ENCODE measurements at regions not wholly inside any gene's neighbourhood (a gene's known extent, or its start where the extent isn't known, plus 50 kb on each side); places are given as distances from the start of the nearest gene placed in this dataset.

- no peak overlapping the region for H3K4me3 Mint-ChIP-seq
- no peaks in the 10 kb centered on the region for H3K4me1 Mint-ChIP-seq
- ATAC-seq (ENCODE audit: low read depth in 2 of 2) (no peak), DNase-seq (no peak)
- H3K9me3 Mint-ChIP-seq = no peaks in the 10 kb centered on the region
- H3K36me3 Mint-ChIP-seq = no peaks in the 10 kb centered on the region
- no peaks in the 10 kb centered on the region for H3K27me3 Mint-ChIP-seq
- no peak overlapping the region for H3K4me3 ChIP-seq (ENCODE audit: low read depth, low read length)
- H3K4me1 ChIP-seq (ENCODE audit: control insufficient read depth, insufficient read depth, low read length, poor library complexity, severe bottlenecking) = no peaks in the 10 kb centered on the region
- H3K9me3 ChIP-seq (ENCODE audit: control insufficient read depth in 2 of 2, low read length in 2 of 2) = no peaks in the 10 kb centered on the region
- no peak overlapping the region for H3K27ac Mint-ChIP-seq
- H3K36me3 ChIP-seq (ENCODE audit: control insufficient read depth, insufficient read depth, low read length) = no peaks in the 10 kb centered on the region
- no peak overlapping the region for H3K27ac ChIP-seq (ENCODE audit: insufficient read depth, low read length, poor library complexity, severe bottlenecking)
- no peaks in the 10 kb centered on the region for H3K27me3 ChIP-seq (ENCODE audit: control insufficient read depth, insufficient read depth, low read length)
These were observed 101.4 kb downstream of the RBFOX3 start for GRCh38 chr17:79509490-79509889.

DNA sequence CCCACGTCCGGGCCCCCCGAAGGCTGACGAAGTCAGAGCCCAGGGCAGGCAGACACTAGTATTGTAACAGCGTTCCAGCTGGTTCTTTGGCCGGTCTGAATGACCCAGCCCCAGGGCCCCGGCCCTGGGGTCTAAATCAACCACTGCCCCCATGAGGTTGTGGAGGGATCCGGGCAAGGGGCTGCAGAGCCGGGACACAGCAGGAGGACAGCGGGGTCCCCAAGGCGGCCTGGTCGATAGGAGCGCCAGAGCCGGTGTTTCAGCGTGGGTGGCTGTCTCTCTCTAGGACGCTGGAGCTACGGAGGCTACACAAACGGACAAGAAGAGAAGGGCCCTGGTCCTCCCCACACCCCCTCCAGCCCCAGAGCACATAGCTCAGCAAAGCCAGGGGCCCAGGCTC is 101.8 kb downstream of the RBFOX3 start:
- H3K36me3 ChIP-seq (ENCODE audit: control insufficient read depth, insufficient read depth, low read length) = no peaks in the 10 kb centered on the region
- H3K9me3 ChIP-seq (ENCODE audit: control insufficient read depth in 2 of 2, low read length in 2 of 2) = no peaks in the 10 kb centered on the region
- no peak overlapping the region for H3K27ac ChIP-seq (ENCODE audit: insufficient read depth, low read length, poor library complexity, severe bottlenecking)
- Mint-ChIP-seq H3K27ac (no peak overlapping the region), H3K4me3 (no peak overlapping the region), H3K9me3 (no peaks in the 10 kb centered on the region), H3K4me1 (no peaks in the 10 kb centered on the region), H3K27me3 (no peaks in the 10 kb centered on the region), H3K36me3 (no peaks in the 10 kb centered on the region)
- no peaks in the 10 kb centered on the region for H3K4me1 ChIP-seq (ENCODE audit: control insufficient read depth, insufficient read depth, low read length, poor library complexity, severe bottlenecking)
- no peak overlapping the region for H3K4me3 ChIP-seq (ENCODE audit: low read depth, low read length)
- H3K27me3 ChIP-seq (ENCODE audit: control insufficient read depth, insufficient read depth, low read length) = no peaks in the 10 kb centered on the region
- ATAC-seq (ENCODE audit: low read depth in 2 of 2) (no peak), DNase-seq (no peak)

DNA sequence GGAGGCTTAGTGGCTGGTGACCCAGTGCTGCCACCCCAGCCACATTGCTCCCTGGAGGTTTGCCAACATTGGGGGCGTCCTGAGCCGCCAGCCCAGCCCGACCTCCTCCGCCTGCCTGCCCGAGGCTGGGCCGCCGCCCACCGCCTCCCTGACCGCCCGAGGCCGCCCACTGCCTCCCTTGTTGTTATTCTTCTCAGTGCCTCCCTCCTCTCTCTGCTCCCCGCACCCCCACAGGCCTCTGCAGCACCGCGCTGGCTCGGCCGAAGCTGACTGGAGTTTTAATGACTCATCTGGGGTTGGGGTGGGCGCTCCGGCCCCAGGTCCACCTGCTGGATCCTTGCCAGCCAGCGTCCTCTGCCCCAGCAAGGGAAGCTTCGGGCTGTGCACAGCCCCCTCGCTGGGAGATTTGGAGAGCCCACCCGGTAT is 102.5 kb downstream of the RBFOX3 start:
- H3K9me3 Mint-ChIP-seq = no peaks in the 10 kb centered on the region
- no peaks in the 10 kb centered on the region for H3K4me1 Mint-ChIP-seq
- Histone ChIP-seq H3K27me3 (ENCODE audit: control insufficient read depth, insufficient read depth, low read length) (no peaks in the 10 kb centered on the region), H3K4me3 (ENCODE audit: low read depth, low read length) (no peak overlapping the region), H3K9me3 (ENCODE audit: control insufficient read depth in 2 of 2, low read length in 2 of 2) (no peaks in the 10 kb centered on the region), H3K4me1 (ENCODE audit: control insufficient read depth, insufficient read depth, low read length, poor library complexity, severe bottlenecking) (no peaks in the 10 kb centered on the region), H3K27ac (ENCODE audit: insufficient read depth, low read length, poor library complexity, severe bottlenecking) (no peak overlapping the region), H3K36me3 (ENCODE audit: control insufficient read depth, insufficient read depth, low read length) (no peaks in the 10 kb centered on the region)
- no peak overlapping the region for H3K4me3 Mint-ChIP-seq
- no peaks in the 10 kb centered on the region for H3K36me3 Mint-ChIP-seq
- DNase-seq = no peak
- no peak for ATAC-seq (ENCODE audit: low read depth in 2 of 2)
- H3K27ac Mint-ChIP-seq = no peak overlapping the region
- H3K27me3 Mint-ChIP-seq = no peaks in the 10 kb centered on the region

DNA sequence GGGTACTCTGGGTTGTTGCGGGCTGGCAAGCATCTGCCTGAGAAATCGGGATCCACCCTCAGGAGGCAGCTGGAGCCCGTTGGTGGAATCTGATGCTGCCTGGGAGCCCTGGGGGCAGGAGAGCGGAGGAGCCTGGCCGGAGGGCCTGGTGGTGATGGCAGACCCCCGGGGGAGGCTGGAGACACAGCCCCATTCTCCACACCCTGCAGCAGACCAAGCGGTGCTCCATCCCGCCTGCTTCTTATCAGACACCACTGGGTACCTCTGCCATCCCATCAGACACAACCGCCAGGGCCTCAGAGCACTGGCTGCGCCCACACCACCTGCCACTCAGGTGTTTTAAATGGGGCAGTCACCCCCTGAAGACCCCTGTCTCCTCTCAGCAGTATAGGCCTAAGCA is 103.9 kb downstream of the RBFOX3 start:
- Histone ChIP-seq H3K36me3 (ENCODE audit: control insufficient read depth, insufficient read depth, low read length) (no peaks in the 10 kb centered on the region), H3K4me3 (ENCODE audit: low read depth, low read length) (no peak overlapping the region), H3K27ac (ENCODE audit: insufficient read depth, low read length, poor library complexity, severe bottlenecking) (no peak overlapping the region), H3K9me3 (ENCODE audit: control insufficient read depth in 2 of 2, low read length in 2 of 2) (no peaks in the 10 kb centered on the region), H3K27me3 (ENCODE audit: control insufficient read depth, insufficient read depth, low read length) (no peaks in the 10 kb centered on the region), H3K4me1 (ENCODE audit: control insufficient read depth, insufficient read depth, low read length, poor library complexity, severe bottlenecking) (no peaks in the 10 kb centered on the region)
- H3K9me3 Mint-ChIP-seq = no peaks in the 10 kb centered on the region
- H3K36me3 Mint-ChIP-seq = no peaks in the 10 kb centered on the region
- no peak overlapping the region for H3K27ac Mint-ChIP-seq
- no peaks in the 10 kb centered on the region for H3K27me3 Mint-ChIP-seq
- no peak overlapping the region for H3K4me3 Mint-ChIP-seq
- DNase-seq (no peak), ATAC-seq (ENCODE audit: low read depth in 2 of 2) (no peak)
- H3K4me1 Mint-ChIP-seq = no peaks in the 10 kb centered on the region

DNA sequence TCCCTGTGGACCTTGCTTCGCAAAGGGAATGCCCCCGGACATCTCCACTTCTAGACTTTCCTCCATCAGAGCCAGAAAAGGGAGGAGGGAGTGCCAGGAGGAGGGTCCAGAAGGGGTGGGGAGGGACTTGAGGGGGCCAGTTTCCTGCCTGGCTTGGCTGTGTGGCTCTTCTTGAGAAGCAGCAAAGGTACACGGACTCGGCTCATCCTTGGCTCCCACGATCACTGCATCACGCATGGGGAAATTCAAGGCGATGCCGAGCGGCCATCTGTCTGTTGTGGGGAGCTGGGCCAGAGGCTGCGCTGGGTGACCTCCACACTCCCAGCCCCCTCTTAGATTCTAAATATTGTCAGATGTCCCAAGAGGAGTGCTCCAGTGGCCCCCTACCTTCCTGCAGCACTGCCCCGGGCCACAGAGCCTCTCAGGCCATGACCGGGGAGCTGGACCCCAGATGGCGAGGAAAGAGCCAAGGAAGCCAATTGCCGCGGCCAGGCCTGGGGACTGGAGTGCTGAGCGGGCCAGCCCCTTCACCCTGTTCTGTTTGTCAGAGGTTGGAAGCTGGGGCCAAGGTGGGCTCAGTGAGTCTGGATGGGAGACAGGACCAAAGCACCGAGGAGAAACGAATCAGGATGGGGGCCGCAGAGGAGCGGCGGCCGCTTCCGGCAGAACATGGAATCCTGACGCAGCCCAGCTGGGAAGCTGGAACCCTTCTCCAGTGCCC is 104.5 kb downstream of the RBFOX3 start:
- H3K9me3 ChIP-seq (ENCODE audit: control insufficient read depth in 2 of 2, low read length in 2 of 2) = no peaks in the 10 kb centered on the region
- Mint-ChIP-seq H3K4me1 (no peaks in the 10 kb centered on the region), H3K36me3 (no peaks in the 10 kb centered on the region), H3K9me3 (no peaks in the 10 kb centered on the region), H3K4me3 (no peak overlapping the region), H3K27me3 (no peaks in the 10 kb centered on the region), H3K27ac (no peak overlapping the region)
- H3K27ac ChIP-seq (ENCODE audit: insufficient read depth, low read length, poor library complexity, severe bottlenecking) = no peak overlapping the region
- H3K4me3 ChIP-seq (ENCODE audit: low read depth, low read length) = no peak overlapping the region
- no peaks in the 10 kb centered on the region for H3K4me1 ChIP-seq (ENCODE audit: control insufficient read depth, insufficient read depth, low read length, poor library complexity, severe bottlenecking)
- H3K27me3 ChIP-seq (ENCODE audit: control insufficient read depth, insufficient read depth, low read length) = no peaks in the 10 kb centered on the region
- ATAC-seq (ENCODE audit: low read depth in 2 of 2) = no peak
- H3K36me3 ChIP-seq (ENCODE audit: control insufficient read depth, insufficient read depth, low read length) = no peaks in the 10 kb centered on the region
- no peak for DNase-seq

- H3K4me1 Mint-ChIP-seq = no peaks in the 10 kb centered on the region
- Histone ChIP-seq H3K9me3 (ENCODE audit: control insufficient read depth in 2 of 2, low read length in 2 of 2) (no peaks in the 10 kb centered on the region), H3K27ac (ENCODE audit: insufficient read depth, low read length, poor library complexity, severe bottlenecking) (no peak overlapping the region), H3K36me3 (ENCODE audit: control insufficient read depth, insufficient read depth, low read length) (no peaks in the 10 kb centered on the region), H3K27me3 (ENCODE audit: control insufficient read depth, insufficient read depth, low read length) (no peaks in the 10 kb centered on the region), H3K4me1 (ENCODE audit: control insufficient read depth, insufficient read depth, low read length, poor library complexity, severe bottlenecking) (no peaks in the 10 kb centered on the region), H3K4me3 (ENCODE audit: low read depth, low read length) (no peak overlapping the region)
- H3K27me3 Mint-ChIP-seq = peaks cover 5% of the 10 kb centered on the region
- no peaks in the 10 kb centered on the region for H3K9me3 Mint-ChIP-seq
- no peaks in the 10 kb centered on the region for H3K36me3 Mint-ChIP-seq
- no peak overlapping the region for H3K27ac Mint-ChIP-seq
- no peak overlapping the region for H3K4me3 Mint-ChIP-seq
- DNase-seq = no peak
- no peak for ATAC-seq (ENCODE audit: low read depth in 2 of 2)
These were observed 105.7 kb downstream of the RBFOX3 start for GRCh38 chr17:79505199-79505598.

DNA sequence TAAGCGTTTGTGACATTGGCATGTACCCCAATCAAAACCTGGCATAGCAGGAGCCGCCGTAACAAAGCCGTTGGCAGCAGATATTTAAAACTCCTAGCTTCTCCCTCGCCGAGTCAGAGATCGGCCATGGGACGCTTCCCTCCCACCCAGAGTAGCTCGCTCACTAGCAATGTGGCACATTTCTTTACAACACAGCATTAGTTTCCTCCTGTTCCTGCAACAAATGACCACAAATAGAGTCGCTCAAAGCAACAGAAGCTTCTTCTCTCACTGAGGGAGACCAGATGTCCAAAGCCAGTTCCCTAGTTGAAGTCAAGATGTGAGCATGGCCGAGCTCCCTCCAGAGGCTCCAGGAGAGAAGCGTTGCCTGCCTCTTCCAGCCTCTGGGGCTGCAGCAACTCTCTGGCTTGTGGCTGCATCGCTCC is 106.7 kb downstream of the RBFOX3 start:
- H3K27ac ChIP-seq (ENCODE audit: insufficient read depth, low read length, poor library complexity, severe bottlenecking) = no peak overlapping the region
- DNase-seq = no peak
- no peak for ATAC-seq (ENCODE audit: low read depth in 2 of 2)
- no peaks in the 10 kb centered on the region for H3K9me3 ChIP-seq (ENCODE audit: control insufficient read depth in 2 of 2, low read length in 2 of 2)
- no peaks in the 10 kb centered on the region for H3K27me3 ChIP-seq (ENCODE audit: control insufficient read depth, insufficient read depth, low read length)
- no peak overlapping the region for H3K4me3 ChIP-seq (ENCODE audit: low read depth, low read length)
- no peaks in the 10 kb centered on the region for H3K36me3 ChIP-seq (ENCODE audit: control insufficient read depth, insufficient read depth, low read length)
- H3K9me3 Mint-ChIP-seq = peaks cover 0 to 1% (median 0%) of the 10 kb centered on the region in 7 donors
- H3K4me1 ChIP-seq (ENCODE audit: control insufficient read depth, insufficient read depth, low read length, poor library complexity, severe bottlenecking) = no peaks in the 10 kb centered on the region
- no peak overlapping the region for H3K27ac Mint-ChIP-seq
- no peaks in the 10 kb centered on the region for H3K36me3 Mint-ChIP-seq
- peaks cover 6% of the 10 kb centered on the region for H3K27me3 Mint-ChIP-seq
- H3K4me3 Mint-ChIP-seq = no peak overlapping the region
- H3K4me1 Mint-ChIP-seq = no peaks in the 10 kb centered on the region

- Mint-ChIP-seq H3K9me3 (peaks cover 0 to 2% (median 0%) of the 10 kb centered on the region in 7 donors), H3K27me3 (peaks cover 6% of the 10 kb centered on the region), H3K36me3 (no peaks in the 10 kb centered on the region), H3K4me3 (no peak overlapping the region), H3K4me1 (no peaks in the 10 kb centered on the region), H3K27ac (no peak overlapping the region)
- Histone ChIP-seq H3K4me1 (ENCODE audit: control insufficient read depth, insufficient read depth, low read length, poor library complexity, severe bottlenecking) (no peaks in the 10 kb centered on the region), H3K27me3 (ENCODE audit: control insufficient read depth, insufficient read depth, low read length) (no peaks in the 10 kb centered on the region), H3K4me3 (ENCODE audit: low read depth, low read length) (no peak overlapping the region), H3K36me3 (ENCODE audit: control insufficient read depth, insufficient read depth, low read length) (no peaks in the 10 kb centered on the region), H3K27ac (ENCODE audit: insufficient read depth, low read length, poor library complexity, severe bottlenecking) (no peak overlapping the region), H3K9me3 (ENCODE audit: control insufficient read depth in 2 of 2, low read length in 2 of 2) (no peaks in the 10 kb centered on the region)
- DNase-seq = no peak
- no peak for ATAC-seq (ENCODE audit: low read depth in 2 of 2)
These were observed 107.6 kb downstream of the RBFOX3 start for GRCh38 chr17:79503126-79503839.

All from CD4-positive, CD25-positive, alpha-beta regulatory T cell (primary cell).